GM23248 (cell line): ENCODE measurements at regions not wholly inside any gene's neighbourhood (a gene's known extent, or its start where the extent isn't known, plus 50 kb on each side); places are given as distances from the start of the nearest gene placed in this dataset.

Experiments
- EZH2 ChIP-seq: fragments of 200-600 bp; sonication (generic); IDR thresholded peaks from 2 replicates; pipeline ENCODE4 v1.6.1; 2018; ENCODE audit warnings: antibody characterized with exemption, mild to moderate bottlenecking; ENCODE audit not compliant: insufficient read depth, poor library complexity, severe bottlenecking
- EZH2phosphoT487 ChIP-seq: fragments of 200-600 bp; sonication (generic); IDR thresholded peaks from 2 replicates; pipeline ENCODE4 v1.6.1; 2018; ENCODE audit warnings: antibody characterized with exemption, moderate library complexity, mild to moderate bottlenecking, low read depth; ENCODE audit not compliant: insufficient read depth

DNA sequence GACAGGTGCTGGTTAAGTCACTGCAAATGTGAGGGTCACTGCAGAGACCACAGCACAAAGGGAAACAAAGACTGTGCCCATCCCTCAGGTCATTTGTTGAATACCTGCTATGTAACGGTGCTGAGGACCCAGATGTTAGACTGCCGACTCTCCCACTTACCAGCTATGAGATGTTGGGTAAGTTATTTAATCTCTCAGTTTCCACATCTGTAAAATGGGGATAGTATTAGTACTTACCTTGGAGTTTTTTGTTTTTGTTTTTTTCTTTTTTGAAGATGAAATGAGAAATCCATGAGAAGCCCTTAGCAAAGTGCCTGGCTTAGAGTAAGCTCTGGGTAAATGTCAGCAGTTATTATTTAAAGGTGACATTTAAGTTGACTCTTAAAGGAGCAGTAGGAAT lies 50.5 kb upstream of the PMFBP1 start:
- TF ChIP-seq EZH2phosphoT487 (no peak), EZH2 (no peak)
